SK-N-SH treated with all-trans-retinoic acid at 6 μM for 48 hours (cell line): ENCODE measurements at regions not wholly inside any gene's neighbourhood (a gene's known extent, or its start where the extent isn't known, plus 50 kb on each side); places are given as distances from the start of the nearest gene placed in this dataset.

Experiments
- CSDC2 ChIP-seq: fragments of 250-450 bp; sonication (Bioruptor Pico); IDR thresholded peaks from 2 replicates; pipeline ENCODE4 v1.5.0; 2020; ENCODE audit warnings: mild to moderate bottlenecking, moderate library complexity
- GLIS3 ChIP-seq: fragments of 250-450 bp; sonication (Bioruptor Pico); IDR thresholded peaks from 2 replicates; pipeline ENCODE4 v1.5.0; 2020; ENCODE audit warnings: mild to moderate bottlenecking, moderate library complexity
- RARB ChIP-seq: fragments of 250-450 bp; sonication (Bioruptor Pico); IDR thresholded peaks from 2 replicates; pipeline ENCODE4 v1.8.0; 2021; ENCODE audit warnings: mild to moderate bottlenecking, moderate library complexity
- TSHZ2 ChIP-seq: fragments of 250-450 bp; sonication (Bioruptor Pico); IDR thresholded peaks from 2 replicates; pipeline ENCODE4 v1.5.0; 2020; ENCODE audit warnings: mild to moderate bottlenecking, moderate library complexity
- ZNF70 ChIP-seq: fragments of 450-650 bp; formaldehyde crosslinking; IDR thresholded peaks from 2 replicates; pipeline ENCODE4 v1.5.0; 2020; ENCODE audit warnings: mild to moderate bottlenecking, moderate library complexity
- ZNF8 ChIP-seq: fragments of 450-650 bp; formaldehyde crosslinking; IDR thresholded peaks from 2 replicates; pipeline ENCODE4 v1.5.0; 2020; ENCODE audit warnings: mild to moderate bottlenecking, moderate library complexity

GRCh38 chr2:217414429-217414828 is 554.6 kb upstream of the TNP1 start:
- TF ChIP-seq GLIS3 (no peak), TSHZ2 (CRISPR knock-in tag) (no peak), CSDC2 (CRISPR knock-in tag) (no peak), ZNF70 (CRISPR knock-in tag) (no peak), ZNF8 (CRISPR knock-in tag) (no peak), RARB (CRISPR knock-in tag) (no peak)
